Activated CD8-positive, alpha-beta memory T cell treated with anti-CD3 and anti-CD28 coated beads for 36 hours (primary cell): ENCODE measurements at regions not wholly inside any gene's neighbourhood (a gene's known extent, or its start where the extent isn't known, plus 50 kb on each side); places are given as distances from the start of the nearest gene placed in this dataset.
"Not testable (repeated sequence)": the region's sequence is repeated elsewhere in the genome, so short reads cannot be mapped to it uniquely, and the experiment has no call there.

Experiments used
- CTCF ChIA-PET: fragments of 350-600 bp; sonication (Branson Sonifier 250); formaldehyde crosslinking; loops from one replicate; lab custom pipeline; 2021; ENCODE audit warnings: antibody characterized with exemption; lab: Charles Lee
- POLR2A ChIA-PET: fragments of 350-600 bp; sonication (Branson Sonifier 250); formaldehyde crosslinking; loops from one replicate; lab custom pipeline; 2021; ENCODE audit warnings: antibody characterized with exemption; lab: Charles Lee

DNA sequence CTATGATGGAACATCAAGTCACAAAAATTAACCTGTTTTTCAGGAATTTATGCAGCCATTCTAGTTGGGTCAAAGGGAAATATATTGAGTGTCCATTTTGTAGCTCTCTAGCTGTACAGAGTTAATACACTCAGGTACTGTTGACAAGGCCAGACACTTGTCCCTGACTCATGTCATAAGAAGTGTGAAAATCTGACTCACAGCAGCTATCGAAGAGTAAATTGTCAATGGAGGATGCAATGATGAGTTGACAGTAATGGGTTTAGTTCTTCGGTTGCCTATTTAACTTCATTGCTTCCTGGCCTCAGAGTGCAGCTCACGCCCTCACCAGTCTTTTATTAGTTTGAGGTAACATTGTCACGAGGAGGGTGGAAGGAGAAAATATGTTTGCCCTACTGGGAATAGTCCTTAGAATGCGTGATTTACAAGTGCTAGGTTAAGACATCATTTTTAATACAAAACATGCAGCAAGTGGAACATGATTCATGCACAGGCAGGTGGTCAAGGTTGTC lies 255.1 kb downstream of the XPNPEP1 start:
- CTCF ChIA-PET = no interaction called here
- POLR2A ChIA-PET = no interaction called here

DNA sequence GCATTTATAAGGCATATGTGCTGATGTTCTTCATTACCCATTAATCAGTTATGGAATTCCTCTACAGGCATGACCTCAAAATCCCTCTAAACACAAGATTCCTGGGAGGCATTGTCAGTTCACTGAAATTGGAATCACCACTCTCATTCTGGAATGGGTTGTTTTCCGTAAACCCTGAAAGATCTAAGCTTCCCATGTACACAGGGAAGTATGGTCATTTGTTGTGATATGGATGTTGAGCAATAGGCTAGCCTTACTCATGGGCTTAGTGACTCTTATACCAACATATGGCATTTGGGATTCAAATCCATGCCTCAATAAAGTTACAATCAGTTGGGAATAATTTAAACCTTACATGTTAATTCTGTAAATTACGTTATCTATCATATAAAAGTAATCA lies 258.0 kb downstream of the XPNPEP1 start:
- POLR2A ChIA-PET = no interaction called here
- CTCF ChIA-PET = no interaction called here

DNA sequence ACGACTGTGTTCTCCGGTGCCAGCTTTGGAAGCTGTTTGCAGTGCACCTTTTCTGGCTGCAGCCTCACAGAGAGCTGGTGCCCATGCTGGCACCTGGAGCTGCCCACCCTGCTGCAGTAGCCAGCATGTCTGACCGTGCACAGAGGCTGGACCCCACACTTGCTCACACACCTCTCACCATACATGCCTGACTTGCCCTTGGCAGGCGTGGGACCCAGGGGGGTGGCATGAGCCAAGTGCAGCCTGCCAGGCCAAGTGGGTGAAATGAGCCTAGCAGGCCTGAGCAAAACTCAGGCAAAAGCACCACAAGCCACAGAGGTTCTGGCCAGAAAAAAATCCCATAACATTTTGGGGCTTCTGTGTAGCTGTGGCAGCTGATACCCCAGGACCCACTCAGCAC lies 258.8 kb downstream of the XPNPEP1 start:
- POLR2A ChIA-PET = no interaction called here
- CTCF ChIA-PET = no interaction called here

DNA sequence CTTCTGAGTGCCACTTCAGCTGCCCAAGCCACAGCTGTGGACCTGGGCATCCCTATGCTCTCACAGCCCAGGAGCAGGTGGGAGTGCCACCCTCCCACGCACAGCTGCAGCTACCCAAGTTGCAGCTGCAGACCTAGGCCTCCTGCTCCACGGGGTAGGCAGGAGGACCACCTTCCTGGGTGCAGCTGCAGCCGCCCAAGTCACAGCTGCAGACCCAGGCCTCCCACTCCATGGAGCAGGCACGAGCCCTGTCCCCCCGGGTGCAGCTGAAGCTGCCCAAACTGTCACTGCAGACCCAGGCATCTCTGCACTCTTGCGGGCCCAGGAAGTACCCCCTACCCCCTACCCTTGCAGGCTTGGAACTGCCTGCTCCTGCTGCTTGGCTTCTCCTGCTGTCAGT lies 260.2 kb downstream of the XPNPEP1 start:
- POLR2A ChIA-PET = no interaction called here
- CTCF ChIA-PET = no interaction called here

DNA sequence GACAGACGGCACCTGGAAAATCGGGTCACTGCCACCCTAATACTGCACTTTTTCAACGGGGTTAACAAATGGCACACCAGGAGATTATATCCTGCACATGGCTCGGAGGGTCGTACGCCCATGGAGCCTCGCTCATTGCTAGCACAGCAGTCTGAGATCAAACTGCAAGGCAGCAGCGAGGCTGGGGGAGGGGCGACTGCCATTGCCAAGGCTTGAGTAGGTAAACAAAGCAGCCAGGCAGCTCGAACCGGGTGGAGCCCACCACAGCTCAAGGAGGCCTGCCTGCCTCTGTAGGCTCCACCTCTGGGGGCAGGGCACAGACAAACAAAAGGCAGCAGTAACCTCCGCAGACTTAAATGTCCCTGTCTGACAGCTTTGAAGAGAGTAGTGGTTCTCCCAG lies 270.7 kb downstream of the XPNPEP1 start:
- CTCF ChIA-PET, POLR2A ChIA-PET: not testable (repeated sequence)

DNA sequence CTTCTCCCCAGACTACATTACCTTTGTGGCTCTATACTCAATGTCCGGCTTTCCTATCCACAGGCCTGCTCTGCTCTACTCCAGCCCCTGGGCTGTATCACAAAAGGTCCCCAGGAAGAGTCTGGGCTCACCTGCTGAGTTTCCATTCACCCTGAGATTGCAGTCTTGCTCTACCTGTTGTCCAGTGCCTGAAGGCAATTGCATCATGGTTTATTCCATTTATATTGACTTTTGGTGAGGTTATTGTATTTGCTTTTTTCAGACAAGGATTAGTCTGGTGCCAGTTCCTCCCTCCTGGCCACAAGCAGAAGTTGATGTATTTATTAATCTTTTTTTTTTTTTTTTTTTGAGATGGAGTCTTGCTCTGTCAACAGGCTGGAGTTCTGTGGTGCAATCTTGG lies 273.1 kb downstream of the XPNPEP1 start:
- POLR2A ChIA-PET = no interaction called here

DNA sequence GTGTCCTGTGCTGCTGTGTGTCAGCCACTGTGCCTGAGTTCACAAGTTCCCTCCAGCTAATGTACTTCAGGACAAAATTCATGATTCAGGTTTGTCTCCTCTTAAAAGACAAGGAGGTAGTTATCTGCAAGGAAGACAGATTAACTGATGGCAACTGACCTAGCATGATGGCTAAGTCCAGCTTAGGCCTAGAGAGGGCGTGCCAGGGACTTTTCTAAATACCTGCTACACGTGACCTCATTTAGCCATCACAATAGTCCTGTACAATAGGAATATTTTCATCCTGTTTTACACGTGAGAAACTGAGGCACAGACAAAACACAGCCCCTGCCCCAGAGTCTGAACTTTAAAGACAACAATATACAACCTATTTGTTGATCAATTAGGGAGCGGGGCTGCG lies 275.7 kb downstream of the XPNPEP1 start:
- ChIA-PET CTCF (no interaction called here), POLR2A (no interaction called here)

More for the DNA sequence above, 273.1 kb downstream of the XPNPEP1 start:
- CTCF ChIA-PET = no interaction called here

DNA sequence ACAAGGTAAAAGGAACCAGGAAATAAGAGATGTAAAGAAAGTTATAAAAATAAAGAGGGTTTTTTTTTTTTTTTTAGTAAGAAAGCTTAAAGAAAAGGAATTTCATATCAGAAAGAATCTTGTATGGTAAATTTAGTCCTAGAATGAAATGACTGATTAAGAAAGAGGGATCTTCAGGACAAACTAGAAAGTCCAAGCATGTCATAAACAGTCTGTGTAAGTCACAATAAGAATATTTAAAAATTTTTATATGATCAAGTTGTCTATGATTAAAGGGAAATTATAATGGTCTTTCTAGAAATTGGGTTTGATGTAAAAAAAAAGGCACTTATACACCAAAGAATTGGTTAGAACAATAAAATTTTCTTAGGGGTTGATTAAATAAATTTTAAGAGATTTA lies 289.5 kb downstream of the XPNPEP1 start:
- CTCF ChIA-PET = no interaction called here
- POLR2A ChIA-PET = no interaction called here

DNA sequence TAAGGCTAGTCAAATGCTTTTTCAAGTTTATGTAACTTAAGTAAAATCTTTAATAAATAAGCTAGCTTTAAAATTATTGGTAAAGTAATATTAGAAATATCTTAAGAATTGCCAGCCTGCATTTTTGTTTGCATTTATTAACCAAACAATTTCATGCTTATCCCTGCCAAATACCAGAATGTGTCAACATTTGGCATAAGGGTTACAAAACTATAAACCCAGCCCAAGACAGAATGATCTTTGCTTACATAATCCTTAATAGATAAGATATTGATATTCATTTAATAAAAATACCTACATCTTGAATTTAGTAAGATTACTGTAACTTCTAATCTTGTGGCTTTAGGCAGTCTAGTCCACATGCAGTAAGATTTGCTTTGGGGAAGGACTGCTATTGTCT lies 290.3 kb downstream of the XPNPEP1 start:
- CTCF ChIA-PET, POLR2A ChIA-PET: not testable (repeated sequence)

DNA sequence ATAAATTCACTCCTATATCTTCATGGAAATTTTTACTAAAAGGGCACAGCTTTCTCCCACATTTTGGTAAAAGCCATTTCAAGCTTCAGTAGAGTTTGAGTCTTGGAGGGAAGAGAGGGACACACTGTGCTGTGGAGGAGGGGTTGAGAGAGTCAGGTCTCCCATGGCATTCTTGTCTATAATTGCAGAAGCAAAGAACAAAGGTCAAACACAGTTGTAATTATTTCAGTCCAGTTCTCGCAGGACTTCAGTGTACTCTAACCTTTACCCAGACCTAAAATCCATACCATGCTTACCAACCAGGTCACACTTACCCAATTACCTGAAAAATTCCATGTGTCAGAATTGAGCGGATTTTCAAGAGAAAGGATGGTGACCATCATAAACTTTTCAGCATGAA lies 298.4 kb downstream of the XPNPEP1 start:
- POLR2A ChIA-PET = no interaction called here
- CTCF ChIA-PET = no interaction called here

DNA sequence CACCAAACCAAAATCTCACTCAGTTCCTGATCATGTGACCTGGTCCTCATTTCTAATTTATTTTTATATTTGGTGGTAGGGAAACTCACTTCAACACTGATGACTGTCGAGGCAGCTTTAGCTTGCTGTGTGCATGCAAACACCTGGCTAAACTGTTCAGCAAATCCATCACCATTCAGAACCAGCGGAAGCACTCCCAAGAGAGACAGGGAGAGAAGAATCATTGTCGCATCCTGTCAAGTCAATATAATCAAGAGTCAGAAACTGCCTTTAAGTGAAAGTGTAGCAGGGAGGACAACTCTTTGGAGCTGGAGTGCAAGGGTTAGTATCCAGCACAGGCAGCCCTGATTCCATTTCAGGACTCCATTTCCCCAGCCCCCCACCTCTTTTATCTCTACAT lies 300.7 kb downstream of the XPNPEP1 start:
- ChIA-PET POLR2A (no interaction called here), CTCF (no interaction called here)

DNA sequence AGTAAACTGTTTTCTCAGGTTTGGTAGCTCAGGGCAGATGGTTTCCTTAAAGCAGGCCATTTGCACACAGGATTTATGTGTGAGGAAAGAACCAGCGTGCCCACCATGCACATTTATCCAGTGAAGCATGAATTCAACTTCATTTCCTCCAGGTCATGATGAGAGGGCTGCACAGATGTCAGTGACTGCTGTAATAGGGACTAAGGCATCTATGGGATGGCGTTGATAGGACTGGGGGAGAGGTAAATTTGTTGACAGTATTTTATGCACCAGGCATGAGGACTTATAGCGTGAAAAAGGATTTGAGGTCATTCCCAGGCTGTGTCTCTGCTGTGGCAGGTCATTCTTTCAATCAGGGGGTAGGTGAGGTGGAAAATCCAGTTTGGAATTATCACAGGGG lies 302.9 kb downstream of the XPNPEP1 start:
- ChIA-PET CTCF (no interaction called here), POLR2A (no interaction called here)

DNA sequence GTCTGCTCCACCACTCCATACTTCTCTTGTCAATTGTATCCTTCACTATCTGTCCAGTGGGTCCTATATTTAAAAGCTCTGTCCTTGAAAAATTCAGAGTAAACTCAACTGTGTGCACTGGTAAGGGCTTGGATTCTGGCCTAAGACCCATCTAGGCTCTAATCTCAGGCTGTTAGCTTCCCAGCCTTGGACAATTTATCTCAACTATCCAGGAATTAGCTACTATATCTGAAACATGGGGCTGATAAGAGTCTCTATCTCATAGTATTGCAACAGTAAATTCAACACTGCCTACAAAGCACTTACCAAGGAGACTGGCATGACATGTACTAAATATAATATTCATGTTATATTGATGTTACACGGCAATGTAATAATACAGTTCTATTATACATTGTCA lies 303.4 kb downstream of the XPNPEP1 start:
- CTCF ChIA-PET = no interaction called here
- POLR2A ChIA-PET = no interaction called here

DNA sequence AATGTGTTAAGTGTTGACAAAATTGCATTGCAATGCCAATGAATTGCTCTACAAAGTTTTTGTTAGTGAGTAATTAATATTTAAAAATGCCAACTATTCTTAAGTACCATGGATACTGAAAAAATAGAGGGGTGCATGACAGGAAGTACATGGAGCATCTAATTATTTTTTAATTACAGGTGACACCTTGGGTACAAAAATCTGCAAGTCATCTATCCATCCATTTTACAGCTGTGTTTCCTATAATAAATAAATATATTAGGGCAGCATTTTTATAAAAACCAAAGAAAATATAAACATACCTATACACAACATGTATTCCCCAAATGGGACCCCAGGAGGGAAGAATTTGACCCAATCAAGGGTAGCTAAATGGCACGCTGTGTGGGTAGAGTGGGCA lies 304.6 kb downstream of the XPNPEP1 start:
- POLR2A ChIA-PET = no interaction called here
- CTCF ChIA-PET = no interaction called here

DNA sequence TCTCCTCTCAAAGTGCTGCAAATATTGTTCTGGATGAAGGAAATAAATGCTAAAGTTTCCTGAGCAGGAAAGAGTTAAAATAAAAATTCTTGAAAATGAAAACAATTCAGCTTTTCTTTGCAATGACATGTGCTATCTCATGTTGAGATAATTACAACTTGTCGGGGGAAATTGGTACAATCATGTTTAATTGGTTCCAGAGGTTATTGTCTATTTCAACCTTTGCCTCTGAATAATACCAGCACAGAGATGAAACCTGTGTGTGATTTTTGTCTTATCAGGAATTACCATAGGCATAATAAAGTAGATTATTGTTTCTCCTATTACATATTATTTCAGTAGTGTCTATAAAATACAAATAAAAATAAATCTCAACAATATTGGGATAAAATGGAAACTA lies 305.0 kb downstream of the XPNPEP1 start:
- CTCF ChIA-PET = no interaction called here
- POLR2A ChIA-PET = no interaction called here

DNA sequence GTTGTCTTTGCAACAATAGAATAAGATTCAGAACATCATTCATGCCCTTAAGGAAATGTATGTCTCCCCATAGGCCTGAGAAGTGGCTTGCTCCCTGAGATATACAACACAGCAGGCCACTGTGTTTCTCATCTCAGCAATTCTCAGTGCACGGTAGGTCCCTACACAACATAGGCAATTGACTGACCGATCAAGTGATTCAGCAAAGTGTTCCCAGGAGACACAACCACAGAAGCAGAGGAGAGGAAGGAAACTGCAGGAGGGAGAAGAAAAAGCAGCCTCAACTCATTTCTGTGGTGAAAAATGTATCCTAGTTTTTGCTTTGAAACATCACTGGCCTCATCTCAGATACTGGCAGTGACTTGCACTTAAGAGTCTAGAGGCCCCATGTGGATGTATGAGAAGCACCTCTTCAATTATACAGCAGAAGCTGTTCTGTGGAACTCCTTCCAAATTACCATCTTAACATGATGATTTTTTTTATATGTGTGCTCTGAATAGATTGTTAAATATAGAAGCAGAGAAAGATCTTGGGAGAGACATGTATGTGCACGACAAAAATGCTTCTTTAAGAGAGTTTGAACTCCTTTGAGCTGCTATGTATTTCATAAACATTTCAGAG lies 306.8 kb downstream of the XPNPEP1 start:
- POLR2A ChIA-PET = no interaction called here
- CTCF ChIA-PET = no interaction called here

DNA sequence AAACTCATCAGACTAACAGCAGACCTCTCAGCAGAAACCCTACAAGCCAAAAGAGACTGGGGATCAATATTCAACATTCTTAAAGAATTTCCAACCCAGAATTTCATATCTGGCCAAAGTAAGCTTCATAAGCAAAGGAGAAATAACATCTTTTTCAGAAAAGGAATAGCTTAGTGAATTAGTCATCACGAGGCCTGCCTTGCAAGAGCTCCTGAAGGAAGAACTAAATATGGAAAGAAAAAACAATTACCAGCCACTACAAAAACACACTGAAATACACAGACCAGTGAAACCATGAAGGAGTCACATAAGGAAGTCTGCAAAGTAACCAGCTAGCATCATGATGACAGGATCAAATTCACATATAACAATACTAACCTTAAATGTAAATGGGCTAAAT lies 328.0 kb downstream of the XPNPEP1 start:
- CTCF ChIA-PET = not testable (repeated sequence)
- POLR2A ChIA-PET = interaction anchor here (0.5 kb wide), 1 partner anchor 62 kb away, joined by 8 read pairs; no protein-coding TSS in a partner anchor

DNA sequence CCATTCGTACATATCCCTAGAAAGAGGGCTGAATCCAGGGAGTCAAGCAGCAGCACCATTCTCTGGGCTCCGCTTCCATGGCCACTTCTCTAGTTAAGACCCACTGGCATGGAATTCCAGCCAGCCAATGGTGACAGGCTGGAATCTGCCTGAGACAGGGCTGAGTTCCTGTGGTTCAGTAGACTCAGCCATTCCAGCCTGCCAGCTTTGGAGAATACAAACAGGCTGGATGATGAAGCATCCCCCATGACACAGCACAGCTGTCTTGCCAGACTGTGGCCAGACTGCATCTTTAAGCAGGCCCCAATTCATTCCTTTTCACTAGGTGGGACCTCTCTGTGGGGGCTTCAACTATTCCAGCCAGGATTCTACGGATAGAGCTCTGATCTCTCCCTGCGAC lies 329.6 kb downstream of the XPNPEP1 start:
- POLR2A ChIA-PET = no interaction called here
- CTCF ChIA-PET = no interaction called here

DNA sequence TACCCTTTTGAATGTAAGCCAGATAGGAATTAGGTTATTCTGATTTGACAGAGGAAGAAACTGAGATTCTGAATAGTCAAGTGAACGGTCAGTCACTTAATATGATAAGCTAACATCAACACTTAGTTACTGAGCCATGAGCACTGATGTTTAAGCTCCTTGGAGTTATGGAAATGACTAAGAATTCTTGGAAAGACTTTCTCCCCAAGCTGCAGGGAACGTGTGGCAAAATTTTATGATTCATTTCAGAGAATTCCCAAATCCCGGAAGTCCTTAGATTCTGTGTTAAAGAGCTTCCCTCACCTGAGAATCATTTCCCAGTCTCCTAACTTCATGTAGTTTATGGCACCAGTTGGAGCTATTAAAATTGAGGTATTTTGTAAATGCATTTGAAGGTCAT lies 330.9 kb downstream of the XPNPEP1 start:
- POLR2A ChIA-PET = no interaction called here
- CTCF ChIA-PET = no interaction called here

DNA sequence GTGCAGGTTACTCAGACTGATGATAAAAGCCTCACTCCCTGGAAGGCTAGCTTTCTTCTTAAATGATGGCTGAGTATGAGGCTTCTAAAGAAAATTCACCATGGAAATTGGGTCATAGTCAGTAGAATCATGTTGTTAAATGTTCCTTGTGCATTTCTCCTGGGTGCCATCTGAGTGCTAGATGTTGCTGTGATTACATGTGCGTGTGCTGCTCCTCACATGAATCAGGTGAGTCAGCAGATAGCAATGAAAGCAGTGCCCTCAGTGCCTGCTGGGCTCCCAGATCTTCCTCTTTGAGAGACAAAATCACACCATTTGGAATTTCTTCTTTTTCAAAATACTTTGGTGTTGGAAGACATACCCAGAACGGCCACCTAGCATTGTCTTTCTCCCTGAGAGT lies 331.7 kb downstream of the XPNPEP1 start:
- POLR2A ChIA-PET = no interaction called here
- CTCF ChIA-PET = no interaction called here

DNA sequence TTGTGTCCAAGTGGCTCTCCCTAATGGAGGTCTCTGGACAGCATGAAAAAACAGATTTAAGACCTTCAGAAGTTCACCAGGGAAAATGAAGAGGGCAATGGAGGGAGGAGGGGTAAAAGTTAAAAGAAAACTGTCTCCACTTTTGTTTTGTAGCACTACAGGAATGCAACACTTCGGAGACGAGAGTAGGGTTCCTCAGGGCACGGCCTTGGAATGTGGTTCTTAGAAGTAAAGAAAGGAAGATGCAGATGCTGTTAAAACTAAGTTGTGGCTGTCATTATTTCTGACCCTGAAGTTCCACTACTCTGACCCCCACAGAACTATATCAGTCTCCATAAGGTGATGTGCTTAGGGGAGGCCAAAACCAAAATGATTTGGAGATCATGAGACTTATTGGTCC lies 335.1 kb downstream of the XPNPEP1 start:
- POLR2A ChIA-PET = no interaction called here
- CTCF ChIA-PET = no interaction called here

DNA sequence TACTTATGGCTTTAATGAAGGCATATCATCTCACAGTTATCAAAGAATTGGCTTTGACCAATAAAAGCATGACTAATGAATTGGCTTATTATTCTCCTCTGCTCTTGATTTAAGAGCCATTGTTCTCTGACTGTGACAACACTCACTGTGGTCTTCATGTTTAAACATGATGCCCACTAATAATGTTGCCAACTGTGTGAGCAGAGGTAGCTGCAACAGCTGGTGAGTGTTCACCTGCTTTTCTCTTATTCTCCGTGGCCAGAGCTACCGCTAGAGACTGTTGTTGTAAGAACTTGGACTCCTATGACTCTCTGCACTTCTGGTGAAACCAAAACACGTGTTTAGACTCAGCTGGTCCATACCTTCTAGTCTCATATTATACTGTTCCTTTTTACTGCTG lies 335.9 kb downstream of the XPNPEP1 start:
- POLR2A ChIA-PET = no interaction called here
- CTCF ChIA-PET = no interaction called here
